ENCODE measurements at regions not wholly inside any gene's neighbourhood (a gene's known extent, or its start where the extent isn't known, plus 50 kb on each side); places are given as distances from the start of the nearest gene placed in this dataset.

GRCh38 chr1:17911791-17912190 is 156.7 kb downstream of the ACTL8 start:
- no peaks in the 10 kb centered on the region for H4K20me1 ChIP-seq (ENCODE audit: control insufficient read depth, insufficient read depth, low read length, poor library complexity, severe bottlenecking)
- TF ChIP-seq CTCF (IDR thresholded peaks at IDR 0.05) (no peak), EZH2 (IDR thresholded peaks at IDR 0.05; ENCODE audit: borderline replicate concordance, insufficient read depth, low read depth, low read length, poor library complexity, severe bottlenecking) (no peak)
- H3K4me1 ChIP-seq (ENCODE audit: control insufficient read depth in 2 of 2, insufficient read depth in 2 of 2, low read length in 2 of 2), result no peaks in the 10 kb centered on the region
- H3K36me3 ChIP-seq (replicated peaks in 1 of 2; ENCODE audit: control extremely low read depth in 1 of 2, control insufficient read depth in 1 of 2, extremely low read depth in 1 of 2, insufficient read depth in 2 of 2, low read length in 1 of 2), result no peaks in the 10 kb centered on the region
- ATAC-seq (ENCODE audit: low read depth), result no peak
- peaks cover 0 to 14% (median 2%) of the 10 kb centered on the region in 4 experiments for H3K27me3 ChIP-seq (replicated peaks in 1 of 4; ENCODE audit: control extremely low read depth in 1 of 4, control insufficient read depth in 3 of 4, insufficient read depth in 4 of 4, low read length in 3 of 4)
- no peak overlapping the region for H3K9ac ChIP-seq (ENCODE audit: low read length)
- no peaks in the 10 kb centered on the region for H3K9me3 ChIP-seq (ENCODE audit: control extremely low read depth in 1 of 3, control insufficient read depth in 2 of 3, insufficient read depth in 1 of 3, low read length in 2 of 3)
- no peak for DNase-seq
- H3K27ac Mint-ChIP-seq, result no peak overlapping the region
- H3K27me3 Mint-ChIP-seq, result peaks cover 44% of the 10 kb centered on the region
- CTCF ChIA-PET, result no interaction called here
- WGBS (ENCODE audit: insufficient coverage), result 70% methylated on average over 2 of the region's 4 CpGs
- no peak overlapping the region for H3K4me3 Mint-ChIP-seq
- H3K79me2 ChIP-seq (ENCODE audit: control insufficient read depth, insufficient read depth, low read length), result no peaks in the 10 kb centered on the region
- no peak overlapping the region for H3K27ac ChIP-seq (ENCODE audit: low read length in 2 of 2)
- H3K4me3 ChIP-seq (ENCODE audit: control extremely low read depth in 1 of 5, extremely low read depth in 1 of 5, insufficient read depth in 1 of 5, low read depth in 2 of 5, low read length in 4 of 5), result no peak overlapping the region
- no peak overlapping the region for H2AFZ ChIP-seq (ENCODE audit: insufficient read depth, low read depth, low read length, poor library complexity, severe bottlenecking)
- POLR2A ChIA-PET, result no interaction called here
- no peak overlapping the region for H3K4me2 ChIP-seq (replicated peaks; ENCODE audit: low read depth, low read length, poor library complexity, severe bottlenecking)
- H3K9me3 Mint-ChIP-seq (ENCODE audit: insufficient read depth), result no peaks in the 10 kb centered on the region
- no peaks in the 10 kb centered on the region for H3K4me1 Mint-ChIP-seq
- intact Hi-C loops (cut with micrococcal nuclease), result no loop called here

- H3K36me3 ChIP-seq (replicated peaks in 1 of 2; ENCODE audit: control extremely low read depth in 1 of 2, control insufficient read depth in 1 of 2, extremely low read depth in 1 of 2, insufficient read depth in 2 of 2, low read length in 1 of 2), result no peaks in the 10 kb centered on the region
- H3K9ac ChIP-seq (ENCODE audit: low read length), result no peak overlapping the region
- H3K9me3 Mint-ChIP-seq (ENCODE audit: insufficient read depth), result no peaks in the 10 kb centered on the region
- H3K4me3 ChIP-seq (ENCODE audit: control extremely low read depth in 1 of 5, extremely low read depth in 1 of 5, insufficient read depth in 1 of 5, low read depth in 2 of 5, low read length in 4 of 5), result no peak overlapping the region
- no peak overlapping the region for H3K4me2 ChIP-seq (replicated peaks; ENCODE audit: low read depth, low read length, poor library complexity, severe bottlenecking)
- no peak for TF ChIP-seq EZH2 (IDR thresholded peaks at IDR 0.05; ENCODE audit: borderline replicate concordance, insufficient read depth, low read depth, low read length, poor library complexity, severe bottlenecking)
- TF ChIP-seq CTCF (IDR thresholded peaks at IDR 0.05), result no peak
- no peak overlapping the region for H3K4me3 Mint-ChIP-seq
- H3K79me2 ChIP-seq (ENCODE audit: control insufficient read depth, insufficient read depth, low read length), result no peaks in the 10 kb centered on the region
- intact Hi-C loops (cut with micrococcal nuclease), result no loop called here
- no peak for DNase-seq
- no peak overlapping the region for H3K27ac ChIP-seq (ENCODE audit: low read length in 2 of 2)
- H3K27ac Mint-ChIP-seq, result no peak overlapping the region
- 86% methylated on average over 7 of the region's 7 CpGs for WGBS (ENCODE audit: insufficient coverage)
- peaks cover 47% of the 10 kb centered on the region for H3K27me3 Mint-ChIP-seq
- CTCF ChIA-PET, result no interaction called here
- H3K4me1 Mint-ChIP-seq, result no peaks in the 10 kb centered on the region
- no peaks in the 10 kb centered on the region for H3K4me1 ChIP-seq (ENCODE audit: control insufficient read depth in 2 of 2, insufficient read depth in 2 of 2, low read length in 2 of 2)
- POLR2A ChIA-PET, result no interaction called here
- no peak overlapping the region for H2AFZ ChIP-seq (ENCODE audit: insufficient read depth, low read depth, low read length, poor library complexity, severe bottlenecking)
- ATAC-seq (ENCODE audit: low read depth), result no peak
- no peaks in the 10 kb centered on the region for H3K9me3 ChIP-seq (ENCODE audit: control extremely low read depth in 1 of 3, control insufficient read depth in 2 of 3, insufficient read depth in 1 of 3, low read length in 2 of 3)
- peaks cover 0 to 9% (median 2%) of the 10 kb centered on the region in 4 experiments for H3K27me3 ChIP-seq (replicated peaks in 1 of 4; ENCODE audit: control extremely low read depth in 1 of 4, control insufficient read depth in 3 of 4, insufficient read depth in 4 of 4, low read length in 3 of 4)
- no peaks in the 10 kb centered on the region for H4K20me1 ChIP-seq (ENCODE audit: control insufficient read depth, insufficient read depth, low read length, poor library complexity, severe bottlenecking)
Observed at GRCh38 chr1:17912491-17912890, 157.4 kb downstream of the ACTL8 start.
